ENCODE measurements at regions not wholly inside any gene's neighbourhood (a gene's known extent, or its start where the extent isn't known, plus 50 kb on each side); places are given as distances from the start of the nearest gene placed in this dataset.

DNA sequence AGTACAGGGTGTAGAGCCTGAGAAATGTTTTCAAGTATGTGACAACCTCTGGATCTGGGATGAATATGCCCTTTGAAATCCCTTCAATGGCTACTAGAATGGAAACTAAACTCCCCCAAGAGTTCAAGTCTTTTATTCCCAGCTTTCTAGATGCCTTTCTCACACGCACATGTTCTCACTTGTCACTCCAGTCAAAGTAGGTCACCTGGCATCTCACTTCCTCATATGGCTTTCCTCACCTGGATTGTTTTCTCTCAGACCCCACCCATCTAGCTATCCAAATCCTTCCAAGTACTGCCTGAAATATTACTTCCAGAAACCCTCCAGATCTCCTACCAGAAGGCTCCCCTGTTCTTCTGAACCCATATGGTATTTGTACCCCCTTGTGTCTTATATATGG is 615.4 kb upstream of the KLF4 start (continued):
- TF ChIP-seq MAX (IDR thresholded peaks at IDR 0.05) (no peak), SP1 (IDR thresholded peaks at IDR 0.05) (no peak), YY1 (IDR thresholded peaks at IDR 0.05) (no peak), JUND (IDR thresholded peaks at IDR 0.05) (no peak), TAF1 (conservative IDR thresholded peaks at IDR 0.05) (no peak), NR2F2 (IDR thresholded peaks at IDR 0.05) (no peak), RXRA (IDR thresholded peaks at IDR 0.05) (no peak)

- Histone ChIP-seq H3K9me3 (ENCODE audit: control insufficient read depth in 4 of 4, low read length in 3 of 4) (no peaks in the 10 kb centered on the region), H3K4me3 (ENCODE audit: low read depth in 1 of 3, low read length in 3 of 3) (no peak overlapping the region), H3K27me3 (ENCODE audit: control insufficient read depth in 4 of 4, insufficient read depth in 4 of 4, low read length in 3 of 4) (no peaks in the 10 kb centered on the region), H3K36me3 (ENCODE audit: control insufficient read depth in 4 of 4, insufficient read depth in 3 of 4, low read depth in 1 of 4, low read length in 3 of 4) (no peaks in the 10 kb centered on the region), H3K9ac (ENCODE audit: low read depth in 1 of 2, low read length in 2 of 2) (no peak overlapping the region), H3K27ac (ENCODE audit: low read depth in 1 of 2, low read length in 2 of 2) (no peak overlapping the region), H3K4me1 (ENCODE audit: control insufficient read depth in 4 of 4, insufficient read depth in 4 of 4, low read length in 3 of 4) (no peaks in the 10 kb centered on the region)
- 96% methylated on average over 1 of the region's 1 CpG for WGBS
- TF ChIP-seq YY1 (IDR thresholded peaks at IDR 0.05) (no peak), RXRA (IDR thresholded peaks at IDR 0.05) (no peak), ZBTB33 (IDR thresholded peaks at IDR 0.05) (no peak)
- DNase-seq (ENCODE audit: low spot score): no peak
These were observed 613.6 kb upstream of the KLF4 start for GRCh38 chr9:108103046-108103693.

GRCh38 chr9:108101410-108101809 is 611.8 kb upstream of the KLF4 start:
- Histone ChIP-seq H3K9ac (ENCODE audit: low read depth in 1 of 2, low read length in 2 of 2) (no peak overlapping the region), H3K9me3 (ENCODE audit: control insufficient read depth in 4 of 4, low read length in 3 of 4) (no peaks in the 10 kb centered on the region), H3K4me3 (ENCODE audit: low read depth in 1 of 3, low read length in 3 of 3) (no peak overlapping the region), H3K36me3 (ENCODE audit: control insufficient read depth in 4 of 4, insufficient read depth in 3 of 4, low read depth in 1 of 4, low read length in 3 of 4) (no peaks in the 10 kb centered on the region), H3K4me1 (ENCODE audit: control insufficient read depth in 4 of 4, insufficient read depth in 4 of 4, low read length in 3 of 4) (no peaks in the 10 kb centered on the region), H3K27ac (ENCODE audit: low read depth in 1 of 2, low read length in 2 of 2) (no peak overlapping the region), H3K27me3 (ENCODE audit: control insufficient read depth in 4 of 4, insufficient read depth in 4 of 4, low read length in 3 of 4) (no peaks in the 10 kb centered on the region)
- no peak for DNase-seq (ENCODE audit: low spot score)
- TF ChIP-seq HNF4G (IDR thresholded peaks at IDR 0.05) (no peak), RAD21 (IDR thresholded peaks at IDR 0.05) (no peak), TAF1 (conservative IDR thresholded peaks at IDR 0.05) (no peak), ZBTB33 (IDR thresholded peaks at IDR 0.05) (no peak), MAX (IDR thresholded peaks at IDR 0.05) (no peak), YY1 (IDR thresholded peaks at IDR 0.05) (no peak), GABPA (IDR thresholded peaks at IDR 0.05 in 1 of 2, conservative IDR thresholded peaks at IDR 0.05 in 1 of 2) (no peak), RXRA (IDR thresholded peaks at IDR 0.05) (no peak), HNF4A (conservative IDR thresholded peaks at IDR 0.05) (no peak), FOXA2 (IDR thresholded peaks at IDR 0.05) (no peak), CTCF (IDR thresholded peaks at IDR 0.05; ENCODE audit: low read depth, low read length, missing input control) (no peak), EGR1 (IDR thresholded peaks at IDR 0.05; ENCODE audit: low read depth in 2 of 2) (no peak)
- TF ChIP-seq, protein P1, sequence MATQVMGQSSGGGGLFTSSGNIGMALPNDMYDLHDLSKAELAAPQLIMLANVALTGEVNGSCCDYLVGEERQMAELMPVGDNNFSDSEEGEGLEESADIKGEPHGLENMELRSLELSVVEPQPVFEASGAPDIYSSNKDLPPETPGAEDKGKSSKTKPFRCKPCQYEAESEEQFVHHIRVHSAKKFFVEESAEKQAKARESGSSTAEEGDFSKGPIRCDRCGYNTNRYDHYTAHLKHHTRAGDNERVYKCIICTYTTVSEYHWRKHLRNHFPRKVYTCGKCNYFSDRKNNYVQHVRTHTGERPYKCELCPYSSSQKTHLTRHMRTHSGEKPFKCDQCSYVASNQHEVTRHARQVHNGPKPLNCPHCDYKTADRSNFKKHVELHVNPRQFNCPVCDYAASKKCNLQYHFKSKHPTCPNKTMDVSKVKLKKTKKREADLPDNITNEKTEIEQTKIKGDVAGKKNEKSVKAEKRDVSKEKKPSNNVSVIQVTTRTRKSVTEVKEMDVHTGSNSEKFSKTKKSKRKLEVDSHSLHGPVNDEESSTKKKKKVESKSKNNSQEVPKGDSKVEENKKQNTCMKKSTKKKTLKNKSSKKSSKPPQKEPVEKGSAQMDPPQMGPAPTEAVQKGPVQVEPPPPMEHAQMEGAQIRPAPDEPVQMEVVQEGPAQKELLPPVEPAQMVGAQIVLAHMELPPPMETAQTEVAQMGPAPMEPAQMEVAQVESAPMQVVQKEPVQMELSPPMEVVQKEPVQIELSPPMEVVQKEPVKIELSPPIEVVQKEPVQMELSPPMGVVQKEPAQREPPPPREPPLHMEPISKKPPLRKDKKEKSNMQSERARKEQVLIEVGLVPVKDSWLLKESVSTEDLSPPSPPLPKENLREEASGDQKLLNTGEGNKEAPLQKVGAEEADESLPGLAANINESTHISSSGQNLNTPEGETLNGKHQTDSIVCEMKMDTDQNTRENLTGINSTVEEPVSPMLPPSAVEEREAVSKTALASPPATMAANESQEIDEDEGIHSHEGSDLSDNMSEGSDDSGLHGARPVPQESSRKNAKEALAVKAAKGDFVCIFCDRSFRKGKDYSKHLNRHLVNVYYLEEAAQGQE (IDR thresholded peaks at IDR 0.05): no peak
- WGBS: 87% methylated on average over 1 of the region's 1 CpG
